ENCODE measurements at regions not wholly inside any gene's neighbourhood (a gene's known extent, or its start where the extent isn't known, plus 50 kb on each side); places are given as distances from the start of the nearest gene placed in this dataset.

- no peak for TF ChIP-seq EZH2 (IDR thresholded peaks at IDR 0.05; ENCODE audit: borderline replicate concordance)
- TF ChIP-seq CTCF (IDR thresholded peaks at IDR 0.05; ENCODE audit: poor library complexity) = no peak
Observed at GRCh38 chr11:79691445-79691844, 250.6 kb upstream of the TENM4 start.
